DOHH2 (cell line): ENCODE measurements at regions not wholly inside any gene's neighbourhood (a gene's known extent, or its start where the extent isn't known, plus 50 kb on each side); places are given as distances from the start of the nearest gene placed in this dataset.

Source experiments
- EZH2phosphoT487 ChIP-seq: fragments of 200-600 bp; sonication (generic); IDR thresholded peaks from 2 replicates; pipeline ENCODE4 v1.6.1; 2017; ENCODE audit warnings: borderline replicate concordance, mild to moderate bottlenecking, antibody characterized with exemption, low read length, moderate library complexity, mixed read lengths
- TF ChIP-seq, protein P1 (sequence below): fragments of 200-600 bp; sonication (generic); IDR thresholded peaks from one replicate; pipeline ENCODE4 v1.5.1; 2014; ENCODE audit warnings: antibody characterized with exemption, mild to moderate bottlenecking, low read depth, low read length; ENCODE audit not compliant: poor library complexity, severe bottlenecking

DNA sequence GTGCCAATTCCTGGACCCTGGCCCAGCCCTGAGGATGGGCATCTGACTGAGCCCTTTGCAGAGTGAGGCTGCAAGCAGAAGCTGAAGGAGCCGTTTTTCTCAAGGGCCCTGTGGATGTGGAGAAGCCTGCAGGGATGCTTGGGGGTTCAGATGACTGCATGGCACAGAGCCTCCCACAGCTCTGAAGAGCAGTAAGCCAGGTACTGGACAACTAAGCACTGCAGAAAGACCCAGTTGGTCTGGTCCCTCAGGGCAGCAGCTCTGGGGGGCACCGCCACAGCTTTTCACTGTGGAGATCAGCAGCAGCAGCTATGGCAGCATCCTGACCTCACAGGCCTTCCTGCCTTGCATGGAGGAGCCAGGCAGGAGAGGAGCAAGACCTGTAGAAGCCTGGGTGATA is 67.6 kb downstream of the CRYGS start:
- TF ChIP-seq, protein P1, sequence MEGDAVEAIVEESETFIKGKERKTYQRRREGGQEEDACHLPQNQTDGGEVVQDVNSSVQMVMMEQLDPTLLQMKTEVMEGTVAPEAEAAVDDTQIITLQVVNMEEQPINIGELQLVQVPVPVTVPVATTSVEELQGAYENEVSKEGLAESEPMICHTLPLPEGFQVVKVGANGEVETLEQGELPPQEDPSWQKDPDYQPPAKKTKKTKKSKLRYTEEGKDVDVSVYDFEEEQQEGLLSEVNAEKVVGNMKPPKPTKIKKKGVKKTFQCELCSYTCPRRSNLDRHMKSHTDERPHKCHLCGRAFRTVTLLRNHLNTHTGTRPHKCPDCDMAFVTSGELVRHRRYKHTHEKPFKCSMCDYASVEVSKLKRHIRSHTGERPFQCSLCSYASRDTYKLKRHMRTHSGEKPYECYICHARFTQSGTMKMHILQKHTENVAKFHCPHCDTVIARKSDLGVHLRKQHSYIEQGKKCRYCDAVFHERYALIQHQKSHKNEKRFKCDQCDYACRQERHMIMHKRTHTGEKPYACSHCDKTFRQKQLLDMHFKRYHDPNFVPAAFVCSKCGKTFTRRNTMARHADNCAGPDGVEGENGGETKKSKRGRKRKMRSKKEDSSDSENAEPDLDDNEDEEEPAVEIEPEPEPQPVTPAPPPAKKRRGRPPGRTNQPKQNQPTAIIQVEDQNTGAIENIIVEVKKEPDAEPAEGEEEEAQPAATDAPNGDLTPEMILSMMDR = no peak
- TF ChIP-seq EZH2phosphoT487 = no peak
